Trophoblast cell (in vitro differentiated cells and primary cell): ENCODE measurements at regions not wholly inside any gene's neighbourhood (a gene's known extent, or its start where the extent isn't known, plus 50 kb on each side); places are given as distances from the start of the nearest gene placed in this dataset.

Experiments
- DNase-seq, 2 donors: peaks; one replicate each; pipeline ENCODE4 v3.0.0-alpha.2; 2016
- H2AFZ ChIP-seq: 2 replicates; pipeline ENCODE4 v1.6.1; 2013; ENCODE audit warnings: low read length, moderate library complexity, mild to moderate bottlenecking; ENCODE audit not compliant: insufficient read depth, poor library complexity
- H2AK5ac ChIP-seq: 2 replicates; pipeline ENCODE4 v1.6.1; 2013; ENCODE audit warnings: mild to moderate bottlenecking, low read length
- H2BK120ac ChIP-seq: 2 replicates; pipeline ENCODE4 v1.6.1; 2013; ENCODE audit warnings: low read length, mild to moderate bottlenecking, moderate library complexity; ENCODE audit not compliant: insufficient read depth, poor library complexity
- H2BK12ac ChIP-seq: 2 replicates; pipeline ENCODE4 v1.6.1; 2013; ENCODE audit warnings: mild to moderate bottlenecking, low read length, moderate library complexity
- H2BK5ac ChIP-seq: 2 replicates; pipeline ENCODE4 v1.6.1; 2013; ENCODE audit warnings: low read length, low read depth, moderate library complexity, mild to moderate bottlenecking; ENCODE audit not compliant: poor library complexity
- H3K14ac ChIP-seq: 2 replicates; pipeline ENCODE4 v1.6.1; 2013; ENCODE audit warnings: mild to moderate bottlenecking, low read length
- H3K18ac ChIP-seq: 2 replicates; pipeline ENCODE4 v1.6.1; 2013; ENCODE audit warnings: mild to moderate bottlenecking, low read length
- H3K23ac ChIP-seq: 2 replicates; pipeline ENCODE4 v1.6.1; 2013; ENCODE audit warnings: low read length
- H3K27ac ChIP-seq: 2 replicates; pipeline ENCODE4 v1.5.1; 2013; ENCODE audit warnings: low read depth, mild to moderate bottlenecking, inconsistent platforms, low read length, moderate library complexity
- H3K27me3 ChIP-seq: 2 replicates; pipeline ENCODE4 v1.6.1; 2013; ENCODE audit warnings: inconsistent platforms, mild to moderate bottlenecking, low read length, moderate library complexity; ENCODE audit not compliant: insufficient read depth
- H3K36me3 ChIP-seq, 2 experiments: 1 replicate in 1 of 2; 2 replicates in 1 of 2; pipeline ENCODE4 v1.6.1; 2013; ENCODE audit warnings: low read length in 2 of 2, mild to moderate bottlenecking in 2 of 2, moderate library complexity in 1 of 2; ENCODE audit not compliant: insufficient read depth in 2 of 2, control insufficient read depth in 1 of 2
- H3K4ac ChIP-seq: 2 replicates; pipeline ENCODE4 v1.6.1; 2013; ENCODE audit warnings: low read depth, mild to moderate bottlenecking, low read length, moderate library complexity
- H3K4me1 ChIP-seq, 2 experiments: 1 replicate in 1 of 2; 2 replicates in 1 of 2; pipeline ENCODE4 v1.6.1; 2013; ENCODE audit warnings: low read length in 2 of 2, mild to moderate bottlenecking in 2 of 2, moderate library complexity in 1 of 2; ENCODE audit not compliant: insufficient read depth in 2 of 2, control insufficient read depth in 1 of 2
- H3K4me2 ChIP-seq: 2 replicates; pipeline ENCODE4 v1.6.1; 2013; ENCODE audit warnings: inconsistent platforms, mild to moderate bottlenecking, low read length, moderate library complexity
- H3K4me3 ChIP-seq: 2 replicates; pipeline ENCODE4 v1.5.1; 2013; ENCODE audit warnings: mild to moderate bottlenecking, low read depth, low read length, inconsistent platforms
- H3K79me1 ChIP-seq: one replicate; pipeline ENCODE4 v1.6.1; 2013; ENCODE audit warnings: low read length
- H3K79me2 ChIP-seq: 2 replicates; pipeline ENCODE4 v1.6.1; 2013; ENCODE audit warnings: low read length, mild to moderate bottlenecking; ENCODE audit not compliant: control insufficient read depth, insufficient read depth, poor library complexity
- H3K9ac ChIP-seq: 2 replicates; pipeline ENCODE4 v1.6.1; 2013; ENCODE audit warnings: mild to moderate bottlenecking, low read length
- H3K9me3 ChIP-seq: 2 replicates; pipeline ENCODE4 v1.6.1; 2013; ENCODE audit warnings: low read depth, mild to moderate bottlenecking, control low read depth, inconsistent platforms, low read length; ENCODE audit not compliant: insufficient read depth
- H4K12ac ChIP-seq: 2 replicates; pipeline ENCODE4 v1.6.1; 2013; ENCODE audit warnings: low read depth, mild to moderate bottlenecking, low read length, moderate library complexity
- H4K8ac ChIP-seq: 2 replicates; pipeline ENCODE4 v1.6.1; 2013; ENCODE audit warnings: low read depth, mild to moderate bottlenecking, low read length, moderate library complexity
- H4K91ac ChIP-seq: one replicate; pipeline ENCODE4 v1.6.1; 2013; ENCODE audit warnings: low read depth, mild to moderate bottlenecking, low read length, moderate library complexity
- WGBS: extraction: QIAGEN DNeasy Blood & Tissue Kit; methylation state at CpG from one replicate; pipeline ENCODE4 v1.1.7; 2013; ENCODE audit warnings: missing lambda C conversion rate; ENCODE audit not compliant: insufficient read length, insufficient coverage; ENCODE audit errors: extremely low coverage; 5-methylcytosine and 5-hydroxymethylcytosine counted together

- no peaks in the 10 kb centered on the region for H3K27me3 ChIP-seq
- no peak overlapping the region for H3K18ac ChIP-seq
- H4K91ac ChIP-seq: no peak overlapping the region
- H2BK12ac ChIP-seq: no peak overlapping the region
- H3K4me2 ChIP-seq: no peak overlapping the region
- H3K27ac ChIP-seq: no peak overlapping the region
- H2BK5ac ChIP-seq: no peak overlapping the region
- H3K4ac ChIP-seq: no peak overlapping the region
- H3K9ac ChIP-seq: no peak overlapping the region
- H3K36me3 ChIP-seq: no peaks in the 10 kb centered on the region
- H2AK5ac ChIP-seq: no peak overlapping the region
- no peak overlapping the region for H2AFZ ChIP-seq
- H2BK120ac ChIP-seq: no peak overlapping the region
- peaks cover 5% of the 10 kb centered on the region for H3K79me2 ChIP-seq
- no peak overlapping the region for H3K14ac ChIP-seq
- no peak overlapping the region for H4K8ac ChIP-seq
- no peak overlapping the region for H4K12ac ChIP-seq
- H3K9me3 ChIP-seq: no peaks in the 10 kb centered on the region
- H3K23ac ChIP-seq: no peak overlapping the region
- no peak for DNase-seq
- no peak overlapping the region for H3K4me3 ChIP-seq
- no CpG with 5 or more reads among the region's 2 CpGs for WGBS
- H3K4me1 ChIP-seq: no peaks in the 10 kb centered on the region
- peaks cover 9% of the 10 kb centered on the region for H3K79me1 ChIP-seq
Measured at GRCh38 chr9:21561502-21561901, 79.4 kb upstream of the IFNE start.

GRCh38 chr9:21564175-21564574 lies 82.1 kb upstream of the IFNE start:
- Histone ChIP-seq H3K27me3 (no peaks in the 10 kb centered on the region), H3K4me2 (no peak overlapping the region), H3K4me3 (no peak overlapping the region), H3K9me3 (no peaks in the 10 kb centered on the region), H4K8ac (no peak overlapping the region), H3K14ac (no peak overlapping the region), H3K27ac (no peak overlapping the region), H3K4ac (no peak overlapping the region), H3K4me1 (no peaks in the 10 kb centered on the region), H3K36me3 (no peaks in the 10 kb centered on the region), H3K23ac (no peak overlapping the region), H2BK5ac (no peak overlapping the region), H3K9ac (no peak overlapping the region), H2BK12ac (no peak overlapping the region), H2AK5ac (no peak overlapping the region), H3K18ac (no peak overlapping the region), H2BK120ac (no peak overlapping the region), H2AFZ (no peak overlapping the region), H4K12ac (no peak overlapping the region), H3K79me1 (peaks cover 6% of the 10 kb centered on the region), H3K79me2 (peaks cover 3% of the 10 kb centered on the region), H4K91ac (no peak overlapping the region)
- no CpG with 5 or more reads among the region's 1 CpG for WGBS
- no peak for DNase-seq

GRCh38 chr9:21565155-21565554 lies 83.0 kb upstream of the IFNE start:
- no peak overlapping the region for H4K8ac ChIP-seq
- H3K4ac ChIP-seq: no peak overlapping the region
- no peak overlapping the region for H2BK120ac ChIP-seq
- no peak overlapping the region for H2BK12ac ChIP-seq
- H3K79me1 ChIP-seq: no peaks in the 10 kb centered on the region
- H2BK5ac ChIP-seq: no peak overlapping the region
- H4K91ac ChIP-seq: no peak overlapping the region
- no peak overlapping the region for H3K14ac ChIP-seq
- no peaks in the 10 kb centered on the region for H3K36me3 ChIP-seq
- no peak overlapping the region for H3K4me2 ChIP-seq
- H3K23ac ChIP-seq: no peak overlapping the region
- no peaks in the 10 kb centered on the region for H3K4me1 ChIP-seq
- no peak overlapping the region for H4K12ac ChIP-seq
- H3K4me3 ChIP-seq: no peak overlapping the region
- no peaks in the 10 kb centered on the region for H3K9me3 ChIP-seq
- no peak overlapping the region for H3K18ac ChIP-seq
- no CpG with 5 or more reads among the region's 3 CpGs for WGBS
- H3K27me3 ChIP-seq: no peaks in the 10 kb centered on the region
- no peak for DNase-seq
- no peak overlapping the region for H2AFZ ChIP-seq
- no peak overlapping the region for H3K9ac ChIP-seq
- no peaks in the 10 kb centered on the region for H3K79me2 ChIP-seq
- no peak overlapping the region for H3K27ac ChIP-seq
- H2AK5ac ChIP-seq: no peak overlapping the region

- WGBS: no CpG with 5 or more reads among the region's 2 CpGs
- H3K27me3 ChIP-seq: no peaks in the 10 kb centered on the region
- H3K4me3 ChIP-seq: no peak overlapping the region
- H3K27ac ChIP-seq: no peak overlapping the region
- DNase-seq: no peak
- no peaks in the 10 kb centered on the region for H3K9me3 ChIP-seq
- H3K18ac ChIP-seq: no peak overlapping the region
- no peak overlapping the region for H3K14ac ChIP-seq
- H2BK5ac ChIP-seq: no peak overlapping the region
- H3K23ac ChIP-seq: no peak overlapping the region
- no peak overlapping the region for H3K4ac ChIP-seq
- H3K79me2 ChIP-seq: no peaks in the 10 kb centered on the region
- H3K4me2 ChIP-seq: no peak overlapping the region
- no peaks in the 10 kb centered on the region for H3K79me1 ChIP-seq
- H4K91ac ChIP-seq: no peak overlapping the region
- H3K9ac ChIP-seq: no peak overlapping the region
- H3K36me3 ChIP-seq: no peaks in the 10 kb centered on the region
- H2AFZ ChIP-seq: no peak overlapping the region
- no peak overlapping the region for H2AK5ac ChIP-seq
- H2BK120ac ChIP-seq: no peak overlapping the region
- H2BK12ac ChIP-seq: no peak overlapping the region
- no peak overlapping the region for H4K12ac ChIP-seq
- no peak overlapping the region for H4K8ac ChIP-seq
- H3K4me1 ChIP-seq: no peaks in the 10 kb centered on the region
Measured at GRCh38 chr9:21567926-21568325, 85.8 kb upstream of the IFNE start.
